Brain pericyte (primary cell): ENCODE measurements at regions not wholly inside any gene's neighbourhood (a gene's known extent, or its start where the extent isn't known, plus 50 kb on each side); places are given as distances from the start of the nearest gene placed in this dataset.

Experiments used
- DNase-seq: peaks from one replicate; pipeline ENCODE4 v3.0.0-alpha.2; 2012; ENCODE audit warnings: low read depth, low spot score

DNA sequence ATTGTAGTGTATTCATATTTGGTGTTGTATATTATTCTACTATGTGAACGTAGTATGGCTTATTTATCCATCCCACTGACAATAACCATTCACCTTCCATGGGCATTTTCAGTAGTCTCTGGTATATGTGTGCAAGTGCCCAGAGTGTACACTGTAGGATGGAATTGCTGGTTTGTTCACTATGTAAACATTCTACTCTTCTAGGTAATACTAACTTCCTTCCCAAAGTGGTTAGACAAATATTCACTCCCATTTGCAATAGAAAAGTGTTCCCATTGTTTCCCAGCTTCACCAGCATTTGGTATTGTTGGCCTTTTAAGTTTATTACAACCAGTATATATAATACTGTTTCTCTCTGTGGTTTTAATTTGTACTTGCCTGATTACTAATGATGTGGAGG is 153.7 kb downstream of the C7orf25 start:
- DNase-seq: no peak

- no peak for DNase-seq
Measured at GRCh38 chr7:42756841-42757240, 155.0 kb downstream of the C7orf25 start.

DNA sequence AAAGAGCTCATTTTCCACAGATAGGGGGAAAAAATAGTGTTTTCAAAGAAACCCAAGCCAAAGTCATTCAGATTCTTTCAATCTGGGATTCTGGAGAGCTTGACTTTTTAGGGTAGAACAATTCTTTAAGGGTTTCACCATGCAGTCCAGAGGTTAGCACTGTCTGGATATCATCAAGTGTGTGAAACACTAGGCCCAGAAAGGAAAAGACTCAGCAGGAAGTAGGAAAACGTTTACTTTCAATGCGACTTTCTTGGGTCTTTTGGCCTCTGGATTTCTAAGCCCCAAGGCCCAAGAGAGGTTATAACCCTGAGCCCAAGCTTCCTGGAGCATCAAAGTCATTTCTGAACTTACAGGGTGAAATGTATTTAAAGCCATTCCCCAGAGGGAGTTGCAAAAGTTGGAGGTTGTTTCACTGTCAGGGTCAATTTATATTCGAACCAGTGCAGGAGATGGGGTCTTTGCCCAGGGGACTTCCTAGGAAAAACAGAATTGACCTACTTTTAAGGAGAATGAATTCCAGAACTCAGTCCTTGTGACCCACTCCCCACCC is 158.0 kb downstream of the C7orf25 start:
- DNase-seq: no peak

DNA sequence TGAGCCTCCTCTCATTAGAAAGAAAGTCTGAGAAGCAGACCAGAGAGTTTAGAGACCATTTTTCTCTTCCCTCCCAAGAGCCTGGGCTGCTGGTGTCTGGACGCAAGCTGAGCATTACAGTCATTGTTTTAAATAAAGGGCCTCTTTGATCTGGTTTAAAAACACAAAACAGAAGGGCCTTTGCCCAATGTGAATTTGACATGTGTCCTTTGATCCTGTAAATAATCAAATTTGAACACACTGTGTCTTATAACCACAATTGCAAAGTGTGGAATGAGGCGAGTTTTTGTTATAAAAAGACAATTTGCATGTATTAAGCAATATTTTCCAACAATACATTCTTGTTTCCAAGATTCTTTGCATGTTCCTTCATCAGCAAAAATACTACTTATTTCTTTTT is 158.5 kb downstream of the C7orf25 start:
- no peak for DNase-seq

GRCh38 chr7:42750172-42750571 is 161.7 kb downstream of the C7orf25 start:
- no peak for DNase-seq

DNA sequence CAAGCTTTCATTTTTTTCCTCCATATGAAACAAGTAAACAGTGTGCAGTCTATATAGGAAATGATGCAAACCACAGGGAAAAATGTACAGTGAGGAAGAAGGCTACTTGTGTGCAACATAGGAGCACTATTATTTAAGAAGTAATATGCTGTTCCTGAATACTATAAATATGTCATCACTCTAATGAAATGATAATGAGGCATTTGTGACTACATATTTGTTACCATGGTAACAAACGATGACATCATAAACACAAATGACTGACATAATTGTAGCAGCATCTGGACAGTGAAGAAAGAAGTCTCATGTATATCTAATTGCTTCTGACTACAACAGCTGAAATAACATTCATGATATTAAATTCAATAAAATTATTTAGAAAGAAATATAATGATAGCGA is 164.8 kb downstream of the C7orf25 start:
- DNase-seq: no peak

- DNase-seq: no peak
Measured at GRCh38 chr7:42746214-42746613, 165.7 kb downstream of the C7orf25 start.

GRCh38 chr7:42745357-42746059 is 166.4 kb downstream of the C7orf25 start:
- DNase-seq: no peak

DNA sequence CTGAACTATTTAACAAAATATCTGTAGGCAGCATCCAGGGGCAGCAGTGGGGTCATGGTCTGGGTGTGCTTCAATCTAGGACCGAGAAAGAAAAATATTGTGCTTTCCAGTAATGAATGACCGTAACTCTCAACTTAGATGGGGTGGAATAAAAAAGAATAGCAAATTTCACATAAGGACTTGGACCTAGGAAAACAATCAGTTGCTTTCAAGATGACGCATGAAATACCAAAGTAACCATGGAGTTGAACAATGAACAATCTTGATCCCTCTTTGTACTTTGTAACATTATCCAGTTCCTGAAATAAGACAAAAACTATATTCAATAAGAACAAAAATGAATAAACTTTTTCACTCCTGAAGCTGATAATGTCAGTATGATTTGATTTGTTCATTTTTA is 167.1 kb downstream of the C7orf25 start:
- DNase-seq: peak; percentile 25

- DNase-seq: no peak
Measured at GRCh38 chr7:42743077-42743858, 168.6 kb downstream of the C7orf25 start.

DNA sequence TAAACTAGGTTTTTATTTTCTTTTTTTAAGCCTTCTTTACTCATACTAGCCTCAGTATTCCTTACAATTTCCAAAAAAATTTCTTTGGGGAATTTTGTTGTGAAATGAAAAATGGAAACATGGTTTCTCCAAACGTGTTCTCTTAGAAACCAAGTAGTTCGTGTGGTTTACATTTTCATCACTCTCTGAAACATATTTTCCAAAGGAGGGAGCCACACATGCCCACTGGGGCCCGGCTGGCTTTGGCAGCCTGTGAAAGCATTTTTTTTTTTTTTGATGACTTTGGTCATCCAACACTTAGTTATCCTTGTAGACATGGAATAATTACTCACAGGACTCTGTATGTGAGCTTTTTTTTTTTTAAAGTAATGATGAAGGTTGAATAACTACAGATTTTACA is 169.6 kb downstream of the C7orf25 start:
- no peak for DNase-seq

GRCh38 chr7:42740408-42740807 is 171.5 kb downstream of the C7orf25 start:
- DNase-seq: no peak

GRCh38 chr7:42739638-42740037 is 172.2 kb downstream of the C7orf25 start:
- no peak for DNase-seq

DNA sequence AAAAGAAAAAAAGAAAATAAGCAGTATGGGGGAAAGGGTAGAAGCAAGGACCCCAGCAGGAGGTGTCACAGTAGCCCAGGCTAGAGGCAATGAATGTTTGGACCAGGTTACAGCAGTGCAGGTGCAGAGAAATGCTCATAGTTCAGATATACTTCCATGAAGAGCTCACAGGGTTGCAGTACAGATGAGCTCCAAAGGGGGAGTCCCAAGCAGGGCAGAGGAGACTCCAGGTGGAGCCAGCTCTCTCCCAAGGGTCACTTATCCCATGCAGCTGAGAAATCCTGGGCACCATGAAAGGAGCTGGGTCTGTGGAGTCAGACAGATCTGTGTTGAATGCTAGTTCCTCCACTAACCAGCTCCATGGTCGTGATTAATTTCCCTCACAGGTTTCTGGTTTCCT is 174.9 kb downstream of the C7orf25 start:
- no peak for DNase-seq

DNA sequence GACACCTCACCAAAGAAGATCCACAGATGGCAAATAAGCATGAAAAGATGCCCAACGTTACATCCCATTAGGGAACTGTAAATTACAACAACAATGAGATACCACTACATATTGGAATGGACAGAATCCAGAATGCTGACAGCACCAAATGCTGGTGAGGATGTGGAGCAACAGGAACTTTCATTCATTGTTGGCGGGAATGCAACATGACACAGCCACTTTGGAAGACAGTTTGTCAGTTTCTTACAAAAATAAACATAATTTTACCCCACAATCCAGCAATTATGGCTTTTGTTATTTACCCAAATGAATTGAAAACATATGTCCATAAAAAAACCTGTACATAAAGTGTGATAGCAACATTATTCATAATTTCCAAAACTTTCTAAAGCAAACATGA is 176.8 kb downstream of the C7orf25 start:
- no peak for DNase-seq

GRCh38 chr7:42734568-42734967 is 177.3 kb downstream of the C7orf25 start:
- no peak for DNase-seq

DNA sequence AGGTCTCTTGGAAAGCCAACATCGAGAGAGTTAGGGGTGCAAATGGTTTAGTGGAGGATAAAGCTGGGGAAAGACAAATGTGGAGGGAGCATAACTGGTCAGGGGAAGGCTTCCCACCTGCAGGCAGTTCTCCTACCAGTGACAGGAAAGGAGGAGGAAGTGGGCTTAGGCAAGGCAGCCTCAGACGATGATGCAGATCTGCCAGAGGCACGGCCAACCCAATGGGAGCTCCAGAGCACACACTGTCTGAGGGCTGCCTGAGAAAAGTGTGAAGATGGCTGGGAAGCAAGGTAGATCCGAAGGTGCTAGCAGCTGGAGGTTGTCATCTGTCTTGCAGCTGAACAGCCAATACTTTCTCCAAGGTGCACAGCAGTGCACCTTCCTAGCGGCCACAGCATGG is 178.8 kb downstream of the C7orf25 start:
- no peak for DNase-seq

- DNase-seq: no peak
Measured at GRCh38 chr7:42730586-42730985, 181.3 kb downstream of the C7orf25 start.

DNA sequence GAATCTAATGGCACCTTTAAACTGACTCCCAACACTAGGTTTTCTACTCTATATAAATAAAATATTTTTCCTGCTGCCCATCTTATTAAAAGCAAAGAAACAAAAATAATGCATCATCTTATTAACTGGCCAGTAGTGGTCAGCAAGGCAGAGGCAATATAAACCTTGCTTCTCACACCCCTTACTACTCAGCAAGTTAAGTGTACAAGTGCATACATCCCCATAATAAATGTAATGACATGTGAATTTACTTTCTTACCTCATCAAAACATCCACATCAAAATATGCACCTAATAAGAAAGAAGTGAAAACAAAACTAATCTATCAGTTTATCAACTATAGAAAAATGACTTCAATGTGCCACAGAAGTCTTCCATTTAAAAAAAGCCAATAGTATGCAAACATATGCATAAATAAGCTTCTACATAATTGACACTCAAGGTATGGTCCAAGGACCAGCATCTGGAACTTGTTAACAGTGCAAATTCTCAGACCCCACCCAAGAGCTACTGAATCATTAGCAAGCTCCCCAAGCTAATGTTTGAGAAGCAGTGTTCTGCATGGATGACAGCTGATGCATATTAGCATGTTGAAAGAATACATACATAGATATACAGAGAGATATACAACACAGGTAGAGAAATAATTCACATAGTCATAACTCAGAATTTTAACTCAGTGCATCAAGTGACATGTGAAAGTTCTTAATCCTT is 182.7 kb downstream of the C7orf25 start:
- no peak for DNase-seq

GRCh38 chr7:42727451-42727850 is 184.4 kb downstream of the C7orf25 start:
- DNase-seq: no peak

DNA sequence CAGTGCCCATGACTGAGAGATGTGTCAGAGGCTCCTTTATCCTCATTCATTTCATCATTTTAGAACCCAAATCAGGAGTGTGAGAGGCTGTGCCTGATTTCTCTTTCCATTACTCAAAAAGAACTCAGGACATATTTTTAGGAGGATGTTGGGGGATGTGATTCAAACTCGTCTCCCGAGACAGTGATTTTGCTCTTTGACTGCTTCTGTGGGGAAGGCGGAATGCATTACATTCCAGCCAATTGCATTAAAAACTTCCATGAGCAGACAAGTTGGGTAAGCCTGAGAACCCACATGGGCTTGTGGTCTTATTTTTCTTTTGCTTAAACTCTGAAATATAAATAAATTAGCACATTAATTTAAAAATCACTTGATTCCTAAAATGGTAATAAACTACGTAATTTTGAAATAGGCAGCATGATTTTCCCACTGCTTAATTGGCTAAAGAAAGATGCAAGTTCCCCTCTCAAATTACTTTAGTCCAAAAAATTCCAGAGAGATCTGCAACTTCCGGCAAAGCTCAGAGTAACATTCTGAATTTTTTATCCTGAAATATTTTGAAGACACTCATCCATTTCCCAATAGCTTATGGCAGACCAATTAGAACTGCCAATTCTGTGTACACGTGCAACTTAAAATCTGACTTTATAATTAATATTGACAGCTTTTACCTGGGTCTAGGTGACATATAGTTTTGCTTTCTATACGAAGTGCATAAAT is 185.6 kb downstream of the C7orf25 start:
- DNase-seq: no peak

- no peak for DNase-seq
Measured at GRCh38 chr7:42722716-42723115, 189.2 kb downstream of the C7orf25 start.
